G401 (cell line): ENCODE measurements at regions not wholly inside any gene's neighbourhood (a gene's known extent, or its start where the extent isn't known, plus 50 kb on each side); places are given as distances from the start of the nearest gene placed in this dataset.
"Not testable (repeated sequence)": the region's sequence is repeated elsewhere in the genome, so short reads cannot be mapped to it uniquely, and the experiment has no call there.

Experiments used
- DNase-seq: peaks from one replicate; pipeline ENCODE4 v3.0.0-alpha.2; 2015; ENCODE audit warnings: low spot score
- in situ Hi-C: cut with HindIII; loops from 2 replicates; pipeline ENCODE4 v1.10.0; 2016; ENCODE audit warnings: low sequenced_read_pairs, mixed read lengths

DNA sequence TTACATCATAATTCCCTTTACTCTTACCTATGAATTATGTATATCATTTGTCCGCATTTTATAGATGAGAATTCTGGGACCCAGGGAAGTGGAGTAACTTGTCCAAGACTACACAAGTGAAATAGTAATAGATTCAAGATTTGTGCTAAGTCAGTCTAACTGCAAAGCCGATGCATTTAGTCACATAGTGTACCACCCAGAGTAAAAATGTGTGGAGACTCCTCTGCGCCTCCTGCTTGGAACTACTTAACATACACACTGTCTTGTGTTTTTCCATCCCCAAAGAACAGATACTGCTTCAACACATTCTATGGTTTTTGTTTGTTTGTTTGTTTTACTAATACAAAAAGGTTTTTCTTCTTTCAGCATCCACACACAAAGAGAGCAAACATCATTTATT, 729.8 kb downstream of the PRELID2 start:
- no peak for DNase-seq
- in situ Hi-C loops = no loop called here

DNA sequence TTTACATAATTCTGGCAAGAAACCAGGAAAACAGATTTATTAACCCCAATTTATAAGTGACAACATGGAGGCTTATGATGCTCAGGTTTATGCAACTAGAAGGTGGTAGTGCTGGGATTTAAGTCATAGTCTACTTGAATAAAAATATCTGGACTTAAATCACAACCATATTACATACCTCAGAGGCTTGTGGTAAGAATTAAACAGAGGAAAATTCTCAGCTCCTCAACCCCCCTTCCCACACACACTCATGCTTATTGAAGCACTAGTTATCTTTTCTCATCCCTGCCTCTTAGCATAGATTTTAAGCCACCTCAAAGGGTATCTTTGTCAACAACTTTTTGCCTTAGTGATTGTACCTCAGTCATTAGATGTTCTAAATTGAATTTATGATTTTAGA, 731.0 kb downstream of the PRELID2 start:
- in situ Hi-C loops = no loop called here
- no peak for DNase-seq

DNA sequence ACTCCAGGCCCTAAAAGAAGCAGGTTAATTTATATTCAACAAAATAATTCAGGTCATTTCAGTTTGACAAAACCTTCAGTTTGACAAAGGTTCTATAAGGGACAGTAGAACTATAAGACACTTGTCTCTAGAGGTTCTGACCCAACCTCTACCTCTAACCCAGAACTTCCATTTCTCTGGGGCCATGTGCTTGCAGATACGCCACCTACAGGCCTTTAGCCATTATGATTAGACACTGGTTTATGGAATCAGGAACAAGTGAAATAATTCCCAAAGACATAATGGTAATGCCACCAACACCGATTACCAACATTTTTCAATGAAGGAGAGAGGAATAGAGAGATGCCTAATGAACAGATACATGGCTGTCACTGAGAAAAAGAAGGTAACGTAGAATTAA, 733.9 kb downstream of the PRELID2 start:
- no peak for DNase-seq
- in situ Hi-C loops = no loop called here

DNA sequence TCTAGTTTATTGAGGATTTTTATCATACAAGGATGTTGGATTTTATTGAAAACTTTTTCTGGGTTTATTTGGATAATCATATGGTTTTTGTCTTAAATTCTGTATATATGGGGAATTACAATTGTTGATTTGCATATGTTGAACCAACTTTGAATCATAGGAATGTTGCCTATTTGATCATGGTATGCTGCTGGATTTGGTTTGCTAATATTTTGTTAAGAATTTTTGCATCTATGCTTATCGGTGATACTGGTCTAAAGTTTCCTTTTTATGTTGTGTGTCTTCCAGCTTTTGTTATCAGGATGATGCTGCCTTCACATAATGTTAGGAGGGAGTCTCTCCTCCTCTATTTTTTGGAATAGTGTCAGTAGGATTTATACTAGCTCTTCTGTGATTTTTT, 745.0 kb downstream of the PRELID2 start:
- in situ Hi-C loops = no loop called here
- DNase-seq = no peak

DNA sequence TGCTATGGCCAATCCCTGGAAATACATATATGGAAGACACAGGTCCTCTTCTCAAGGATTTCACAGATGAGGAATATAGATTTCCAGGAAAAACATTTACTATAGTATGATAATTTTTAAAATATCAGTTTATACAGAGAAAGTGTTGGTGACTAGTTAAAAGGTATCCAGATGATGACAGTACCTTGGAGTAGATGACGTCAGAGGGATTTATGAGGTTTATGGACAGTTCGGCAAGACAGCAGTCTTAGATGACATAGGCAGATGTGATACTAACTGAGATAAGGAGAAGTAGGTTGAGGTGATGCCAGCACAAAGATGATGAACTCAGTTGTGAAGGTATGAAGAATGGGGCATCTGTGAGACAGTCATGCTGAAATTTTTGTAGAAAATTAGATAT, 750.3 kb downstream of the PRELID2 start:
- in situ Hi-C loops = no loop called here
- DNase-seq = no peak

DNA sequence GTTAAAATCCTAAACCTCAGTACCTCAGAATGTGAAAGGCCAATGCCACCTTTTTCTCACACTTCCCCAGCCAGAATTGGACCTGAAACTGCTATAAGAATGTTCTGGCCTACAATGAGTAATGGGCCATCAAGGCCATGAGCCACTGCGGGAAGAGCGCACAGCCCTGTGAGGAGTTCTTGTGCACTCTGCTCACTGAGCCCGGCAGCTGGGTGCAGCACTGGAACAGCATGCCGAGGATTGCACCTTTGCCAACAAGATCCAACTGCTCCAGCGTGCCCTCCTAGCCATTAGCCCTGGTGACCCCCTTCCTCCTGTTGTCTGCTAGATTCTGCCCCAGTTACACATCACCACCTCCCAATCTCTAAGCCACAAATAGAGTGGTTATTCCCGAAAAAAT, 758.1 kb downstream of the PRELID2 start:
- in situ Hi-C loops = no loop called here
- DNase-seq = no peak

DNA sequence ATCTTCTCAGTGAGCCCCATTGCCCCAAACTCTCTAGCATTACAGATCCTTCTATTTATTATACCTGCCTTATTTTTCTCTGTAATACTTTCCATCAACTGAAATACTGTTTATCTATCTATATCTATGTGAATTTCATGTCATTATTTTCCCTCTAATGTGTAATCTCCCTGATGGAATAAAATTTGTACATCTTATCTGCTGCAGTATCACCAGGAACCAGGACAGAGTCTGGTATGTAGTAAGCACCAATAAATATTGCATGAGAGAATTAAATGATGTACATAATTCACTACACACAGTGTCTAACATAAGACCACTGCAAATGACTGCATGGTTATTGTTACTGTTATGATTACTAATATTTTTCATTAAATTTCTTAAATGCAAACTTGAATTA, 759.1 kb downstream of the PRELID2 start:
- DNase-seq = no peak
- in situ Hi-C loops = no loop called here

DNA sequence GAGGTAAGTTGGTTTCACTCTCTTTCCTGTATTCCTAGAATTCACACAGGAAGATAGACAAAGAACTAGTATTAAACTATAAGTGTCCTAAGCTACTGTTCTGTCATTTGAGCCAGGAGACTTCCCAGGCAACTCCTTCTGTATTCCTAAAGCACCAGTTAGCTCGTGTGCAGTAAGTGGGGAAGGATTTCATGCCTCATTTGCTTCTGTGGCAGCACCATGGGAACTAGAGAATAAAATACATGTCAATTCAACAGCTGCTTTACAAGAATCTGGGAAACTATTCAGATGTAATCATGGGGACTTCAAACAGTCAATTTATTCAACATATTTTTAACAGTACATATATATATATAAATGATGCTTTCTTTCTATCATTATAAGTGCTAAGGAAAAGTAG, 762.3 kb downstream of the PRELID2 start:
- DNase-seq = no peak
- in situ Hi-C loops = no loop called here

DNA sequence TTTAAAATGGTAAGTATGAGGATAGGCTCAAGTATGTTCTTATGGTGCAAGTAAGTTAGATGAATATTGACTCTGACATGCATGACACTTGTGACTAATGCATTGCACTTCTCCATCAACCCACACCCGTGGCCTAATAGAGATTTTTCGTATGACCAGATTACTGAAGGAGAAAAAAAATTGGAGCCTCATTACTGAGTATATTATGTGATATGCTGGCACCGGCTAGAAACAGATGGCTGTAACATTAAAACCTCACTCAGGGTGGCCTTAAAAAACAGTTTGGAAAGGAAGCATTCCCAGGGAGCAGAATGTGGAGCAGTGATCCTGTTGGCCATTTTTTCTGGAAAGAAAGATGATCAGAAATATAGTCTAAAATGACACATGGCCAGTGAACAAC, 766.4 kb downstream of the PRELID2 start:
- in situ Hi-C loops = no loop called here
- DNase-seq = peak; percentile 63

DNA sequence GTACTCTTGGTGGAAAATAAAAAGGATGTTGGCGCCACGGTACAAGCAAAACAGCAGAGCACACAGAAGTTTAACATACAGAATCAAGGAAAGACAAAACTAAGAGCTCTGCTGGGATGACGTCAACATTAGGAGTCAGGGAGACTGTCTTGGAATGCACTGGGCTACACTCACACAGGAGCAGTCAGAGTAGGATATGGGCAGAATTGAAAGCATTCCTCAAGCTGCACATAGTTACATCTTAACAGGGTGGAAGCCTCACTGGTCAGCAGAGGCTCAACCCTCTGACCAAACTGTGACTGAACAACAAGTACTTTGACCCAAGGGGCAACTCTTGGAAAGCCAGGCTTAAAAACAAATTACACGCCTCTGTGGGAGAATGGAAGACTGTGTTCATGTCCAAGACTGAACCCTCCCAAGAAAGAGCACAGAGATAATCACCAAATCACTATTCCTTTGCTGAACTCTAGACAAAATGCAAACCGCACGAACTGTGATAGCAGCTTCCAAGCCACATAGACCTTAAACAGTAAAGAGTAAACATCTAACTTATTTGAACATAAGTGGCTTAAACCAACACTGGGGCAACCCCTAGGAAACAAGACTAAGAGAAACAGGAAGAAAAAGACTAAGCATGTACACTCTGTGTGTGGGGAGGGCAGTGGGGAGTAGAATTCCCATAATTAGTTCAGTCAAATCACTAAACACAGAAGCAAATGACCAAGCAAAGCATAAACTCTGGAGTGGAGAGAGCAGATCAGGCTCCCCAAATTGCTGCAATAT, 772.7 kb downstream of the PRELID2 start:
- in situ Hi-C loops = no loop called here
- DNase-seq = no peak

DNA sequence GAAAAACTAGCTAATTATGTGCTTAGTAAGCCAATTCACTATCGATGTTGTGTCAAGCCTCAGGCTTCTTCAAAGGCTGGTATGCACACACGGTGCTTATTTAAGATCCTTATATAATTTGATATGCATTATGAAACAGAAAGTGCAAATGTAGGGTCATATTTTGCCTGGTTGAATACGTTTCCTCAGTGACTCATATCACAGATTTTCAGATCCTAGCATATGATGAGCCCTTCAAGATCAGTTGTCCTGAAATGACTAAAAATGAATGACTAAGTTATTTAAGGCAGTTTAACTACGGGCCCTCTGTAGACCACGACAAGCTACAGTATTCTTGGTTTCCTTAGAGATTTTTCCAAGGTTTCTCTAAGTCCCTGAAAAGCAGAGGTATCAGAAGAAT, 778.3 kb downstream of the PRELID2 start:
- no peak for DNase-seq
- in situ Hi-C loops = no loop called here

DNA sequence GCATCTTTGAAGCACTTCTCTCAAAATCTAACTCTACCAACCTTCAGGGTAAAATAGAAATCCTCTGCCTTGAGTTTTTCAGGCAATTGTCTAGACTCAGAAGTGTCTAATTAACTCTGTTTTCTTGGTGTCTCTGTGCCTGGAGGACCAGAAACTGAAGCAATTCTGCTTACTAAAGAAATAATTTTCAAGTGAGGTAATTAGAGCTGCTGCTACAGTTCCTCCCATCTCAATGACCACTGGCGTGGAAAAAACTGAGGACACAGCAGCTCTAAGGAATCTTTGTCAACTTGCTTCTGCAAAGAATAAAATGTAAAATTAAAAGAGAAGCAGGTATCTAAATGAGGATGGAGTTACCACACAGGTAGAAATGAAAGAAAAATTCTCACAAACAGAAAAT, 785.0 kb downstream of the PRELID2 start:
- in situ Hi-C loops = no loop called here
- DNase-seq = no peak

DNA sequence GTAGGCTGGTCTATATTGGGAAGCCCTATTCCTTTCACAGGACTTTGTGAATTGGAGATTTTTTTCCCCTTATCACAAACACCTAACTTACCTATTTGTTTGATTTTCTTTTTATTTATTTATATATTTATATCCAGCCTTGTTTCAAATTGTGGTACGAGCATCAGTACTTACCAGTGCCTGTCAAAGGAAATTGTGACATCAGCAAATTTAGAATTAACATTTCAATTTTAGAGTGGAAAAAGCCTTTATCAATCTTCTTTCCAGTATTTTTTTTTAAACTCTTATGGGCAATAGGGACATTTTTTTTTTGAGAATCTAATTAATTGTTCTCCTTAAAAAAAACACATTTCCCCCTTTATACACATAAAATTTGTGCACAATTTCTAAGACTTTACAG, 790.2 kb downstream of the PRELID2 start:
- DNase-seq = no peak
- in situ Hi-C loops = no loop called here

DNA sequence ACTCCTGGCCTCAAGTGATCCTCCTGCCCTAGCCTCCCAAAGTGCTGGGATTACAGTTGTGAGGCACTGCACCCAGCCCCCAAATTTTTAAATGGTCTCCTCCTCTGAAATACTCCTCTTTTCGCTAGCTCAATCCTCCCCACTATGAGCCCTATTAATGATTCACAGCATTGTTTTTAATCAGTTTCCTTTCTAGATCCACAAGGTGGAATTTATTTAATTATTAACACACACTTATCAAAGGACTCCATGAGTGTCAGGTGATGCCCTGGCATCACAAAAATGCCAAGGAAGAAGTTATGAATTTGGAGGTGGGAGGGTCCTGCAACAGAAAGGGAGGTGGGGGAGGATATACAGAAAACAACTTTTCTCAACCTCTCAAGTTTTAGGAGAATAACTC, 806.5 kb downstream of the PRELID2 start:
- no peak for DNase-seq
- in situ Hi-C loops = no loop called here

DNA sequence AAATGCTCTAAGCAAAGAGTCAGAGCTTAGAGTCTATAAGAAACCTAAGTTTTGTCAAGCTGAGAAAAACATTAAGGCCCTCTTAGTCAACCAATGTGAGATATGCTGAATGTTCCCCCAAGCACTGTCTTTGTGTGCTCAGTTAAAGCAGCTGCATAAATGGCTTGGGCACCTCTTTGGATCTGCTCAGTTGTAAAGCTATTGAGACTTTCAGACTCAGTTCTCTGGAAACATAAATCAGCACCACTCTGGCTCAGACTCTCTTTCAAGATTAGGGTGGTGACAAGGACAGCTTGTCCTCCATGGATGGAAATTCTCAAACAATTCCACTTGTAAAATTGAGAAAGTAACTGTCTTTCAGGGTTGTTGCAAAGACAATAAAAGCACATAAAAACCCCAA, 807.9 kb downstream of the PRELID2 start:
- in situ Hi-C loops = no loop called here
- DNase-seq = no peak

DNA sequence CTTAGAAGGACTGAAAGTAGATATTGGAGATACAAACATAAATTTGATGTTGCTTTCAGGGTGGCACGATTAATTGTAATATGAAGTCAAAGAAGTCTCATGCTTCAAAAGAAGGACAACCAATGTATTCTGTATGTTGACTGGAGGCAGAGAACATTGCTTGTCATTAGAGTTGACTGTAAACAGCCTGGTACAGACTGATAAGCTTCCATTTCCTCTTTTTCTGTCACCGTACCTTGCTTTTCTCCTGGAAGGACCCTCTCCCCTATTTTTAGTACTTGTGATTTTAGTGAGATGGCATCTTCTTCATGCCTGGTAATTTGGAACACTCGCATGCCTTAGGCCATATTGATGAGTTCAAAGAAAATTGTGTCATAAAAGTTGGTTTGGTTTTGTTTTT, 809.4 kb downstream of the PRELID2 start:
- in situ Hi-C loops = no loop called here
- DNase-seq = no peak

DNA sequence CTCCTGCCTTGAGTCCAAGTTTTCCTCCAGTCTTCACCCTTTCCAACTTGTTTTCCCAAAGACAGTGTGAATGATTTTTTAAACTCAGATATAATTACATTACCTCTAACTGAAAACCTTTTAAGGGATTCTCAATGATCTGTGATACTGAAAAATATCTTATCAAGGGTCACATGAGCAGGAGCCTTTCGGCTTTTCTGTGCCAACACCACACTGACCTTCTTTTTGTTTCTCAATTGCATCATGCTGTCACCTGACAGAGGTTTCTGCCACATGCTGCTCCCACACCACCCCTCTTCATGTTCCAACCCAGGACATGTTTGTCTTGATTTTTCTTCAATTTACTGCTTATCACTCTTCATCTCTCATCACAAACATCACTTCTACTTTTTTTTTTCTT, 820.0 kb downstream of the PRELID2 start:
- in situ Hi-C loops = no loop called here
- DNase-seq = no peak

DNA sequence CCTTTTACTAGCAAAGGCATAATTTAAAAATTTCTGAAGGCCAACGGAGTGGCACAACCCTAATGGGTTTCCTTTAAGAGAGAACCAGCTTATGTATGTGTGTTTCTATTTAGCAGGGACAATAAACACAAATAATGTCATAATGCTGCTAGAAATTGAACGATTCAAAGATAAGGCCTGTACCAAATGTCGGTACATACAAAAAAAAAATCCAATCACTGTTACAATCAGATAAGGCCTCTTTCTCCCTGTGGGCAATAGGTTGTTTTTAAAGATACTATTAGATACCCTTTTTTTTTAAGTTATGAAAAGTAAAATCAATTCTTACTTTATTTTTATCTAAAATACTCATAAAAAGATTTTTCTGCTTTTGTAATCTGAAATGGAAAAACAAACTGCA, 821.0 kb downstream of the PRELID2 start:
- no peak for DNase-seq
- in situ Hi-C loops = no loop called here

DNA sequence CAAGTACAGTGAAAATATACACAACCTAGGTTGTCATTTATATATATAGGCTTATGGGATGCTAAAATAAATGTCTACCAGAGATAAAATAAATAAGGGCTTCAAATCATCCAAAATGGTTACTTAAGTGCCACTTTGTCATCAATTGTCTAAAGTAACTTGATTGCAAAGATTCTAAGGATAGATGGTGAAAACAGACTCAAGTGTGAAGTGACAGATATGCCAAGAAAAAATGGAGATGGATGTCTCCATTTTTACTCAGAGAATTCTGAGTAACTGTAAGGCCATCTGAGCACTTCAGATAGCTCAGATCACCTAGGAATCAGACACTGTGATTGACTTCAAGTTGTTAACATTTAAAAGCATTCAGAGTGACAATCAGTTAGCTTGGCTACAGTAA, 824.3 kb downstream of the PRELID2 start:
- no peak for DNase-seq

DNA sequence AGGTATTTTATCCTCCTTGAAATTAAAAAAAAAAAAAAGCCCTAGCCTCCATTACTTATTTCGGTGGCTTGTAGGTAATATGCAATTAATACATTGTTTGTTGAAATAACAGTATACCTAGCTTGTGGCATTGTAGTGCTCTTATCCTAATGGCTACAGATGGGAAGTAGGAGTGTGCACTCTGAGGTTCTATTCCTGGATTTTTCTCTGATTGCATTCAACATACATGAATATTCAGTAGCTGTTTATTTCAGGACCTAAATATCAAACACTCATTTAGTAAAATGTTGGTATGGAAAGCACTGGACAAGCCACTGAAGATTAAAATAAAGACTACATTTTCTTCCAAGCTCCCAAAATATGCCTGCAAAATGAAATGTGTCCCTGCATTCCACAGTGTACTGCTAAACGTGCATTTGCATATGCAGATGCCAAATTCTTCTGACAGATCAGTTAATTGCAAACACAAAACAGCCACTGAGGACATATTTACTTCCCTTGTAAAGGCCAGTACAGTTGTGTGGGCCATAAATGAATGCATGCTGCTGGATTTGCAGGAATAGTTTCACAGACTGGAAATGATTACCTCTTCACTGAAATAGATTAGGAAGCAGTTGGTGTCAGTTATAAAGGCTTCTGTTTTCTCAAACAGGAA, 826.1 kb downstream of the PRELID2 start:
- in situ Hi-C loops = no loop called here
- no peak for DNase-seq

More for the DNA sequence above, 824.3 kb downstream of the PRELID2 start:
- in situ Hi-C loops = no loop called here

DNA sequence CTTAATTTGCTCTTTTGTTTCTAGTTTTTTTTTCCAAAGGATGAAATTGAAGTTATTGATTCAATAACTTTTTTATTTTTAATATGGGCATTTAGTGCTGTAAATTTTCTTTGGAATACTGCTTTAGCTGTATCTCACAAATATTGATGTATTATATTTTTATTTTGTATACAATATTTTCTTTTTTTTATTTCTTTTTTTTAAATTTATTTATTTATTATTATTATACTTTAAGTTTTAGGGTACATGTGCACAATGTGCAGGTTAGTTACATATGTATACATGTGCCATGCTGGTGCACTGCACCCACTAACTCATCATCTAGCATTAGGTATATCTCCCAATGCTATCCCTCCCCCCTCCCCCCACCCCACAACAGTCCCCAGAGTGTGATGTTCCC, 823.7 kb downstream of the KCTD16 start:
- in situ Hi-C loops, DNase-seq: not testable (repeated sequence)
